Endothelial cell (in vitro differentiated cells): ENCODE measurements at regions not wholly inside any gene's neighbourhood (a gene's known extent, or its start where the extent isn't known, plus 50 kb on each side); places are given as distances from the start of the nearest gene placed in this dataset.

Source experiments
- DNase-seq: peaks from one replicate; pipeline ENCODE4 v3.0.0; 2021; ENCODE audit warnings: low spot score
- H3K27ac Mint-ChIP-seq: one replicate; pipeline ENCODE4 v1.8.0; 2021; ENCODE audit warnings: mixed read lengths, inconsistent platforms; ENCODE audit not compliant: unreplicated experiment
- H3K27me3 Mint-ChIP-seq: one replicate; pipeline ENCODE4 v1.8.0; 2021; ENCODE audit warnings: mild to moderate bottlenecking, moderate library complexity, mixed read lengths, inconsistent platforms; ENCODE audit not compliant: unreplicated experiment
- H3K36me3 Mint-ChIP-seq: one replicate; pipeline ENCODE4 v1.8.0; 2021; ENCODE audit warnings: mild to moderate bottlenecking, low read depth, mixed read lengths, inconsistent platforms; ENCODE audit not compliant: unreplicated experiment
- H3K4me1 Mint-ChIP-seq: one replicate; pipeline ENCODE4 v1.8.0; 2021; ENCODE audit warnings: mild to moderate bottlenecking, mixed read lengths, inconsistent platforms; ENCODE audit not compliant: unreplicated experiment
- H3K4me3 Mint-ChIP-seq: one replicate; pipeline ENCODE4 v1.8.0; 2021; ENCODE audit warnings: mild to moderate bottlenecking, mixed read lengths, inconsistent platforms; ENCODE audit not compliant: unreplicated experiment
- H3K9me3 Mint-ChIP-seq: one replicate; pipeline ENCODE4 v1.8.0; 2021; ENCODE audit warnings: mixed read lengths, inconsistent platforms; ENCODE audit not compliant: unreplicated experiment
- TF ChIP-seq, protein P1 (sequence below): fragments of 200-600 bp; sonication (generic); IDR thresholded peaks from one replicate; pipeline ENCODE4 v1.5.0; 2021; ENCODE audit warnings: antibody characterized with exemption; ENCODE audit not compliant: unreplicated experiment

- no peak overlapping the region for H3K27ac Mint-ChIP-seq
- no peak overlapping the region for H3K4me3 Mint-ChIP-seq
- TF ChIP-seq, protein P1, sequence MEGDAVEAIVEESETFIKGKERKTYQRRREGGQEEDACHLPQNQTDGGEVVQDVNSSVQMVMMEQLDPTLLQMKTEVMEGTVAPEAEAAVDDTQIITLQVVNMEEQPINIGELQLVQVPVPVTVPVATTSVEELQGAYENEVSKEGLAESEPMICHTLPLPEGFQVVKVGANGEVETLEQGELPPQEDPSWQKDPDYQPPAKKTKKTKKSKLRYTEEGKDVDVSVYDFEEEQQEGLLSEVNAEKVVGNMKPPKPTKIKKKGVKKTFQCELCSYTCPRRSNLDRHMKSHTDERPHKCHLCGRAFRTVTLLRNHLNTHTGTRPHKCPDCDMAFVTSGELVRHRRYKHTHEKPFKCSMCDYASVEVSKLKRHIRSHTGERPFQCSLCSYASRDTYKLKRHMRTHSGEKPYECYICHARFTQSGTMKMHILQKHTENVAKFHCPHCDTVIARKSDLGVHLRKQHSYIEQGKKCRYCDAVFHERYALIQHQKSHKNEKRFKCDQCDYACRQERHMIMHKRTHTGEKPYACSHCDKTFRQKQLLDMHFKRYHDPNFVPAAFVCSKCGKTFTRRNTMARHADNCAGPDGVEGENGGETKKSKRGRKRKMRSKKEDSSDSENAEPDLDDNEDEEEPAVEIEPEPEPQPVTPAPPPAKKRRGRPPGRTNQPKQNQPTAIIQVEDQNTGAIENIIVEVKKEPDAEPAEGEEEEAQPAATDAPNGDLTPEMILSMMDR, result no peak
- H3K36me3 Mint-ChIP-seq, result peaks cover 4% of the 10 kb centered on the region
- peaks cover 48% of the 10 kb centered on the region for H3K4me1 Mint-ChIP-seq
- DNase-seq, result no peak
- H3K27me3 Mint-ChIP-seq, result peaks cover 11% of the 10 kb centered on the region
- H3K9me3 Mint-ChIP-seq, result no peaks in the 10 kb centered on the region
Measured at GRCh38 chr2:43134571-43134889, 91.9 kb downstream of the ZFP36L2 start.

- peaks cover 11% of the 10 kb centered on the region for H3K27me3 Mint-ChIP-seq
- H3K36me3 Mint-ChIP-seq, result peaks cover 4% of the 10 kb centered on the region
- no peak overlapping the region for H3K4me3 Mint-ChIP-seq
- TF ChIP-seq, protein P1, result no peak
- peaks cover 46% of the 10 kb centered on the region for H3K4me1 Mint-ChIP-seq
- H3K9me3 Mint-ChIP-seq, result no peaks in the 10 kb centered on the region
- no peak for DNase-seq
- peak overlapping the region; percentile 18 for H3K27ac Mint-ChIP-seq
Measured at GRCh38 chr2:43133708-43134570, 92.5 kb downstream of the ZFP36L2 start.

GRCh38 chr2:43133336-43133707, 93.1 kb downstream of the ZFP36L2 start:
- TF ChIP-seq, protein P1, result no peak
- H3K27me3 Mint-ChIP-seq, result peaks cover 12% of the 10 kb centered on the region
- no peak for DNase-seq
- peak overlapping the region; percentile 18 for H3K27ac Mint-ChIP-seq
- peaks cover 4% of the 10 kb centered on the region for H3K36me3 Mint-ChIP-seq
- no peaks in the 10 kb centered on the region for H3K9me3 Mint-ChIP-seq
- no peak overlapping the region for H3K4me3 Mint-ChIP-seq
- H3K4me1 Mint-ChIP-seq, result peaks cover 49% of the 10 kb centered on the region

DNA sequence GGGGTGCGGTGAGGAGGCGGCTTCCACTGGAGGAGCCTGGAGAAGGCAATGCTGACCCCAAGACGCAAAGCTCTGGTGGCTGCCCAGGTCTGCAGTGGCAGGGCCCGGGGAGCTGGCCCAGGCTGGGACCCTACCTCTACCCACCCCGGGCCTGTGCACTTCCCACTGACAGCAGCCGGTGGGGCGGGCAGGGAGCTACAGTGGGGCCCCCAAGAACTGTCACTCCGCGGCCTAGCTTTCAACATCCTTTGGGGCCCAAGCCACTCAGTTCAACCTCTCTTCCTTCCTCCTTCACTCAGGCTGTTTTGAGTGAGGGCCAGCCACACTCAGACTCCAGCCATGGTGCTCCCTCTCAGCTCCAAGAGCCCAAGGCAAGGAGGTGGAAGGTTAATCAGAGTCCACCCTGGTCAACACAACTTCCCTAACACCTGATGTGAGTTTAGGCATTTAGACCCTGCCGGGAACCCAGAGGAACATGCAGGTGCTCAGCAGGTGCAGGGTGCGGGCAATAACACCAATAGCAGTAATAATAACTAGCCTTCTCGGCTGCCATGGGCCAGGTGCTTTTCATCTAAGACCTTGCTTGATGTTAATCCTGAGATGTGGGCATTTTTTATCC, 93.6 kb downstream of the ZFP36L2 start:
- peaks cover 12% of the 10 kb centered on the region for H3K27me3 Mint-ChIP-seq
- DNase-seq, result no peak
- H3K4me3 Mint-ChIP-seq, result no peak overlapping the region
- H3K27ac Mint-ChIP-seq, result no peak overlapping the region
- H3K9me3 Mint-ChIP-seq, result no peaks in the 10 kb centered on the region
- peaks cover 4% of the 10 kb centered on the region for H3K36me3 Mint-ChIP-seq
- H3K4me1 Mint-ChIP-seq, result peaks cover 51% of the 10 kb centered on the region
- TF ChIP-seq, protein P1, result no peak
